H1 (cell line): ENCODE measurements at regions not wholly inside any gene's neighbourhood (a gene's known extent, or its start where the extent isn't known, plus 50 kb on each side); places are given as distances from the start of the nearest gene placed in this dataset.

ENCODE experiments used
- CHD7 ChIP-seq: fragments of 300-600 bp; sonication (generic); IDR thresholded peaks from 2 replicates; pipeline ENCODE4 v1.7.1; 2012; ENCODE audit warnings: low read length, moderate library complexity, mild to moderate bottlenecking, inconsistent platforms; ENCODE audit not compliant: insufficient replicate concordance
- RAD21 ChIP-seq, 2 experiments: IDR thresholded peaks in 1 of 2; conservative IDR thresholded peaks in 1 of 2; 2 replicates each; pipeline ENCODE4 v1.6.1; 2011; ENCODE audit warnings: low read depth in 2 of 2, low read length in 2 of 2, improper control_type of control experiment in 1 of 2, inconsistent platforms in 1 of 2, mild to moderate bottlenecking in 1 of 2, moderate library complexity in 1 of 2

DNA sequence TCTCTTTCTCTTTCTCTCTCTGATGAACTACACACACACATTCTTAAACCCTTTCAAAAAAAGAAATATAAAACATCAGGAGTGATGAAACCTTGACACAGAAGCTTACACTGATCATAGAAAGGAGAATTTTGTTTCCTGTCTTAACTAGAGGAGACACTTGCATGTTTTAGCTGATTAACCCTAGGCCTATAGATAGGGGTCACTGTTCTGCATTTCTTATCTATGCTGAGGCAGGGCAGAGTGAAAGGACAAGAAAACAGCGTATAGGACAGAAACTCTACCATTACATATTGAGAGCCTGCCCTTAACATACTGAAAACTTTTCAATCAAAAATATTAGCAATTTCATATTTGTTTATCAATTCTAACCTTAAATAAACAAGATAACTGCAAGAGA is 680.6 kb upstream of the MBL2 start (continued):
- TF ChIP-seq CHD7, result no peak
- TF ChIP-seq RAD21 (IDR thresholded peaks at IDR 0.05 in 1 of 2, conservative IDR thresholded peaks at IDR 0.05 in 1 of 2; ENCODE audit: low read depth in 2 of 2, low read length in 2 of 2), result peak; percentile 50 to 64
